GM21515 (cell line): ENCODE measurements at regions not wholly inside any gene's neighbourhood (a gene's known extent, or its start where the extent isn't known, plus 50 kb on each side); places are given as distances from the start of the nearest gene placed in this dataset.
"Not testable (repeated sequence)": the region's sequence is repeated elsewhere in the genome, so short reads cannot be mapped to it uniquely, and the experiment has no call there.

Experiments used
- ATAC-seq: cut with Tn5 transposase; IDR thresholded peaks from one replicate; pipeline ENCODE4 v1.9.1; 2021; ENCODE audit not compliant: unreplicated experiment

GRCh38 chr5:88092958-88093605 is 175.6 kb downstream of the TMEM161B start:
- no peak for ATAC-seq

GRCh38 chr5:88092358-88092757 is 176.3 kb downstream of the TMEM161B start:
- ATAC-seq = no peak

DNA sequence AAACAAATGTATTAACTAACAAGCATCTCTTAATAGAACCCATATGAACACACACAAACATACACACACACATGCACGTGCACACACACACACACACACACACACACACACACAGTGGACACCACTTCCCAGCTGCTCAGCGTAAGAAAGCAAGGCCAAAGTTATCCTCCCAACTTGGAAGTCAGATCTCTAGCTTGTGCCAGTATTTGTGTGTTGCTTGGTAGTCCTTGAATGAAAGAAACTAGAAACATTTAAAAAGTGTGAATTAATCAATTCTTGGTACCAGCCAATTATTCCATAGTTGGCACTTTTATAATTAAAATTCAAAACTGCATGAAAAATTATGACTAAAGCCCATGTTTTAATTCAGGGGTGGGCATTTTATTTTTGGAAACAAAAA is 178.1 kb downstream of the TMEM161B start:
- no peak for ATAC-seq

- no peak for ATAC-seq
Observed at GRCh38 chr5:88089719-88090390, 178.8 kb downstream of the TMEM161B start.

DNA sequence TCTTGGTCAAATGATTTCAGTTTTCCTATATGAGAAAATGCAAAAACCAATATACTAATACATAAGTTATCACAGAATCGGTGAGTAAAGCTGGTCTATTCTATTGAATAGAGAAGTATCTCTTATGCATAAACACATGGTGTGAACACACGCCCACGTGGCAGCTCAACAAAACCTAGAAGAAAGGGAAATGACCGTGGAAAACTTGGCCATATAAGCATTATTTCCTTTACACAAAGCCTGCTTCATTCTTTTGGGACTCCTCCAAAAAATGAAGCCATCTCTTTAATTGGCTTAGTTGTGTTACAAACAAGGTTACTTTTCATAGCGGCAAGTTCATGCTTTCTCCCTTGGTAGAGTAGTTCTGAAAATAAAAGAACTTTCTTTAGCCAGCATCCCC is 183.2 kb downstream of the TMEM161B start:
- ATAC-seq = no peak

- ATAC-seq = no peak
Observed at GRCh38 chr5:88081877-88082276, 186.8 kb downstream of the TMEM161B start.

DNA sequence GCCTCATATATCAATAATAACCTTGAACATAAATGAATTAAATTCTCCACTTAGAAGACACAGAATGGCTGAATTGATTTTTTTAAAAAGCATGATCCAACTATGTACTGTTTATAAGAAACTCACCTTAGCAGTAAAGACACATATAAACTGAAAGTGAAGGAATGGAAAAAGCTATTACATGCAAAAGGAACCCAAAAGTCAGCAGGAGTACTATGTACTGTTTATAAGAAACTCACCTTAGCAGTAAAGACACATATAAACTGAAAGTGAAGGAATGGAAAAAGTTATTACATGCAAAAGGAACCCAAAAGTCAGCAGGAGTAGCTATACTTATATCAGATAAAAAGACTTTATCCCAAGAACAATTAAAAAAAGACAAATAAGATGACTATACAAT is 204.8 kb downstream of the TMEM161B start:
- no peak for ATAC-seq

- ATAC-seq = no peak
Observed at GRCh38 chr5:88060194-88060593, 208.5 kb downstream of the TMEM161B start.

DNA sequence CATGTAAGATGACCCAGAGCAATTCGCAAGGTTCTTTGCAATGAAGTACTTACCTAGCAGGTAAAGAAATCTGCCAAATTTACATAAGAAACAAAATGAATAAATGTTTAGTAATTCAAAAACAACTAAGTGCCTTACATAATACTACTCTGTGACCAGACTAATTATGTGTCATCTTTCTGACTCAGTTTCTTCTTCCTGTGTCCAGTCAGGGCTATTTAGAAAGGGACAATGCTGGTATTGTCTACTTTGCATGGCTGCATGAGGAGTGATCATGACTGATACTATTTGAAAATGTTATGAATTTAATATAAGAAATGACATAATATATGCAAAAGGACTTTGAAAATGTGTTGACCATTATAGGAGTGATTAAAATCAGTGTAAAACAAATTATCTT is 210.0 kb downstream of the TMEM161B start:
- ATAC-seq = no peak

DNA sequence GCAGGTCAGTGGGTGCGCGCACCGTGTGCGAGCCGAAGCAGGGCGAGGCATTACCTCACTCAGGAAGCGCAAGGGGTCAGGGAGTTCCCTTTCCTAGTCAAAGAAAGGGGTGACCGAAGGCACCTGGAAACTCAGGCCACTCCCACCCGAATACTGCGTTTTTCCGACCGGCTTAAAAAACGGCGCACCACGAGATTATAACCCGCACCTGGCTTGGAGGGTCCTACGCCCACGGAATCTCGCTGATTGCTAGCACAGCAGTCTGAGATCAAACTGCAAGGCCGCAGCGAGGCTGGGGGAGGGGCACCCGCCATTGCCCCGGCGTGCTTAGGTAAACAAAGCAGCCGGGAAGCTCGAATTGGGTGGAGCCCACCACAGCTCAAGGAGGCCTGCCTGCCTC is 216.2 kb downstream of the TMEM161B start:
- not testable (repeated sequence) for ATAC-seq

DNA sequence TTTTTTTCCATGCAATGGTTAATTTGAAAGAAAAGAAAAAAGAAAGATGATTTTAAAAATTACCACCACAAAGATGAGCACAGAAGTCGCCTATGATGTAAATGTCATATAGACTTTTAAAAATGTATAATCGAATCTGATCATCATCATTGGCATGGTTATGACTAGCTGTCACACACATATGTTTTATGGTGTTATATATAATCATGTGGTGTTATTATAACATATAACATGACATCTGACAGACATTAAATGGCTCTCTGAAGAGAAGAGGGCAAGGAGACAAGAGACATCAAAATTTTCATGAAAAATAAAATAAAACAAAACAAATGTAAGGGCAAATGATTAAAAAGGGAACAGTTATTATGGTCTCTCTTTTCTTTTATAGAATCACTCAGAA is 217.5 kb downstream of the TMEM161B start:
- ATAC-seq = no peak

GRCh38 chr5:88049737-88050136 is 218.9 kb downstream of the TMEM161B start:
- no peak for ATAC-seq

- ATAC-seq = no peak
Observed at GRCh38 chr5:88049156-88049555, 219.5 kb downstream of the TMEM161B start.

- no peak for ATAC-seq
Observed at GRCh38 chr5:88045931-88046461, 222.6 kb downstream of the TMEM161B start.

GRCh38 chr5:88045165-88045564 is 223.5 kb downstream of the TMEM161B start:
- ATAC-seq = no peak

GRCh38 chr5:88034520-88034919 is 234.1 kb downstream of the TMEM161B start:
- ATAC-seq = no peak

- no peak for ATAC-seq
Observed at GRCh38 chr5:88033191-88033590, 235.5 kb downstream of the TMEM161B start.

GRCh38 chr5:88029011-88029410 is 239.6 kb downstream of the TMEM161B start:
- no peak for ATAC-seq

GRCh38 chr5:88021141-88021540 is 247.5 kb downstream of the TMEM161B start:
- no peak for ATAC-seq

DNA sequence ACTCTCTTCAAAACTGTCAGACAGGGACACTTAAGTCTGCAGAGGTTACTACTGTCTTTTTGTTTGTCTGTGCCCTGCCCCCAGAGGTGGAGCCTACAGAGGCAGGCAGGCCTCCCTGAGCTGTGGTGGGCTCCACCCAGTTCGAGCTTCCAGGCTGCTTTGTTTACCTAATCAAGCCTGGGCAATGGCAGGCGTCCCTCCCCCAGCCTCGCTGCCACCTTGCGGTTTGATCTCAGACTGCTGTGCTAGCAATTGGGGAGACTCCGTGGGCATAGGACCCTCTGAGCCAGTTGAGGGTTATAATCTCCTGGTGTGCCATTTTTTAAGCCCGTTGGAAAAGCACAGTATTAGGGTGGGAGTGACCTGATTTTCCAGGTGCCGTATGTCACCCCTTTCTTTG is 253.7 kb downstream of the TMEM161B start:
- ATAC-seq = not testable (repeated sequence)

DNA sequence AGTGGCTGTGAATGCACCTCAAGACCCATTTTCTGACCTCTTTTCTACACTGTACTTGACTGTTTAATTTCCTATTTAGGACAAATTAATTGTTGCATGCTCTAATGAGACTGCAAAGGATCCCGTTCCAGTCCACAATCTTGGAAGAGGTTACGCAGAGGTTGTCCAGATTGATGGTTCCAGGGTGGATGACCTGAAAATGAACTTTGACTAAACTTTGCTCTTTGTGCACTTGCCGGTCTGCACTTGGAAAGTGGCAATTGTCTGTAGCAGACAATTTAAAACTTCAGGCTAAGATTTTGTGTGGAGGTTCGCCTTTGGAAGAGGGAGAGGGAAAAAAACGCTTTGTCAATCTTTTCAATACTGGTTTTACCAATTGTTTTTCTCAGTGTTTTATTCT is 267.8 kb downstream of the TMEM161B start:
- ATAC-seq = no peak

GRCh38 chr5:87997662-87998061 is 271.0 kb downstream of the TMEM161B start:
- no peak for ATAC-seq

DNA sequence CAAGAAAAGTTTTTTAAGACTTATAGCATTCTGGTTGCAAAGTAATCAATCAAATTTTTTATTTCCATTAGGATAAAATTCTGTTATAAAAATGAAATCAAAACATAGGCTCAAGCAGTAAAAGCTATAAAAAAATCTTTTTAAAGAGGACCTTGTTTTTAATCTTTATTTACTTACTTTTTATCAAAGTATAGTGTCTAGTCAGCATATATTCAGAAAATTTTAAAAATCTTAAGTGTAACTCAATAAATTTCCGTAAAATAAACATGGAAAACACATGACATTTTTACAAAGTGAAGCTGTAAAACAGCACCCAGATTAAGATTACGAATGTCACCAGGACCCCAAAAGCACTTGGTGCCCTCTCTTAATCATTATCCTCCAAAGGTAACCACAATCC is 302.4 kb downstream of the TMEM161B start:
- no peak for ATAC-seq
